ENCODE measurements at regions not wholly inside any gene's neighbourhood (a gene's known extent, or its start where the extent isn't known, plus 50 kb on each side); places are given as distances from the start of the nearest gene placed in this dataset.
"Not testable (repeated sequence)": the region's sequence is repeated elsewhere in the genome, so short reads cannot be mapped to it uniquely, and the experiment has no call there.

DNA sequence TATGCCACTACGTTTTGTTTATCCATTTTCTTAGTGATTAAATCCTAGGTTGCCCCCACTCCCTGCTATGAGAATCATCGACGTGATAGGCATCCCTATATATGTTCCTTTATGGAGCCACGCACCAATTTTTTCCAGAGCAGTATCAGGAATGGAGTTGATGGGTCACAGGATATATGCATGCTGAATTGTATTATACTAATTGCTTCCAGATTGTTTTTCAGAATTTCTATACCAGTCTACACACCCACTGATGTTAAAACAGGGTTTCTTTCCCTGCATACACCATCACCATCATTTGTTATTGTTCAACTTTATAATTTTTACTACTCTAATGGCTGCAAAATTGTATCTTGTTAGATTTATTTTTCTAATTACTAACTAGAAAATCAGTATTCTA is 100.1 kb upstream of the MRPS22 start:
- DNase-seq, result no peak

DNA sequence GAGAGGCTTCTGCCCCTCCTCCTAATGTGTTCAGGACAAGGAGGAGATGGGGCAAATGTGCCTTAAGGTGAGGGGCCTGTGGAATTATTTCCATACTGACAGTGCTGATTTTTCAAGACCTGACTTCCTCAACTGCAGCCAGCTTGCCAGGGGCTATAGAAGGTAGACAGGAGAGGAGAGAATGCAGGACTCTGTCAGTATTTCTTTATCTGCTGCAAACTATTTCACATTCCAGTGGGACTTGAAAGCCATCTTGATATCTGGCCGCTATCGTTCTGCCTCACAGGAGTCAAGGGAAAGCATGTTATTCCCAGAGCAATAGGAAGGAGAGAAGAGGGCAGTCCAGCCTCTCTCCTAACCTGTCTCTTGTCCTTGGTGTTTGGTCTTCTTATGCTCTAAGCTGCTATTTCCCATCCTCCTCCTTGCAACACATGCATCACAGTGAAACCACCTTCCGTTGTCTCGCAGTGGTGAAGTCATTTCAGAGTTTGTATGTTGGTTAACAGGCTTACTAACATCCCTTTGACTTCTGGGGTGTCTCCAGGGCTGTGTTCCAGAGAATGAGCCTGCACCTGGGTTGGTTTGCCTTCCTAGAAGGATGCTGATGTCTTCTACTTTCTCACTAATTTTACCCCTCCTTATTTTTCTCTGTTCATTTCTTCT is 95.1 kb upstream of the MRPS22 start:
- no peak for DNase-seq

DNA sequence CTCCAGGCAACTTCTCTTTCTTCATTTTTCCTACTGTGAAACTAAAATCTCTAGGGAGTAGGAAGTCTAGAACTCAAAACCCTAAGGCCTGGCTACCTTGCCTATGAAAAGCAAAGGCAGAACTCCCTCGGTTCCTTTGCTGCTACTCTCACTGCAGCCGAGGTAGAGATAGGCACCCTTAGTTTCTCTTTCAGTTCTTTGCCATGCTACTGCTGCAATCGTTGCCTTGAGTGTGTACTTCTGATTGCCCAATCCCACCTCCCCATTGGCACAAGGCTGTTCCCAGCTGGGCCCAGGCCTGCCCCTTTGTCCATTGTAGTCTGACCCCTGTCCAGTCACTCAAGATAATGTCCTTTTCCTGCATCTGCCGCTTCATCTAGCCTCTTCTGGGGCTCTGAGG is 92.3 kb upstream of the MRPS22 start:
- peak; percentile 8 to 26 for DNase-seq

DNA sequence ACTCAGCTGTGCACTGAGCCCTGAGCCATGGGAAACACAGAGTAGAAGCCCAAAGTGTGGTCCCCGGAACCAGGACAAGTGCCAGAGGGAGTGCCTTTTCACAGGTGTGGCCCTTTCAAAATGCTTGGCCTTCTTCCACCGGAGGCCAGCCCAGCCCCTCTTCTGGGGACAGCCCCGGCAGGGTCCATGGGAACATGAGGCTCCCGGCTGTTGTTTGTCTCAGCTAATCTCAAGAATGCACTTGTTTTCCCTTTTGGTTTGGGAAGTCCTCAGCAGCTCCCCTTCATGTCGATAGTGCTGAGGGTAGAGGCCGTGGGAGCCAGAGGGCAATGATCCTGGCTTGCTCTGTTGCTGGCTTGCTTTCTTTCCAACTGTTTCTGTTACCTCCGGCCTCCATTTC is 91.1 kb upstream of the MRPS22 start:
- no peak for DNase-seq

DNA sequence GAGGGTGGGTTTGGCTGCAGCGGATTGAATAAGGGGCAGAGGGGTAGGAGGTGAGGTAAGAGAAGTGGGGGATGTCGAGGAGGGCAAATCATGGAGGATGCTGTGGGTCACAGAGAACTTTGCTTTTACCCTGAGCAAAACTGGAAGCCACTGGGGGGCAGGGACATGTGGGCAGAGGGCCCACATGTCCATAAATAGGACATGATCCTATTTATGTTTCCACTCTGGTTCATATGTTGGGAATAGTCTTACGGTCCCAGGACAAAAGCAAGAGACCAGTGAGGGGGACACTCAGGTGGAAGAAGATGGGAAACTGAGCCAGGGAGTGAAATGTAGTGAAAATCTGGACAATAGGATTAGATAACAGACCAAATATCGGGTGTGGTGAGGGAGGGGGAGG is 85.5 kb upstream of the MRPS22 start:
- DNase-seq, result no peak

DNA sequence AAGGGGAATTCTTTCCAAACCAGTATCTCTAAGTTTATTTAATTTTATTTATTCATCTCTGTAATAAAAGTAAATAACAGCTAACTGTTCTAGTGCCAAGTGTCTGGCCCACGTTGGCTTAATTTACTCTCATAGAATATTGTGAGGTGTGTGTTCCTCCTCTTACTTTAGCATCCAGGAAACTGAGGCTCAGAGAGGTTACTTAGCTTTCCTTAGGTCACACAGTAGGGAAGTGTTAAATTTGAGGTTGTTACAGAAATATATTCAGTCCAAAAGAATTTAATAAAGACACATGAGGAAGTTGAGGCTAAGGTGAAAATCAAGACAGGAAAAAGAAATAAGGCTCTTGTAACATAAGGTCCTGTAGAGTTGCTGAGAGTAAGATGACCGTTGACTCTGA is 84.4 kb upstream of the MRPS22 start:
- DNase-seq, result no peak

DNA sequence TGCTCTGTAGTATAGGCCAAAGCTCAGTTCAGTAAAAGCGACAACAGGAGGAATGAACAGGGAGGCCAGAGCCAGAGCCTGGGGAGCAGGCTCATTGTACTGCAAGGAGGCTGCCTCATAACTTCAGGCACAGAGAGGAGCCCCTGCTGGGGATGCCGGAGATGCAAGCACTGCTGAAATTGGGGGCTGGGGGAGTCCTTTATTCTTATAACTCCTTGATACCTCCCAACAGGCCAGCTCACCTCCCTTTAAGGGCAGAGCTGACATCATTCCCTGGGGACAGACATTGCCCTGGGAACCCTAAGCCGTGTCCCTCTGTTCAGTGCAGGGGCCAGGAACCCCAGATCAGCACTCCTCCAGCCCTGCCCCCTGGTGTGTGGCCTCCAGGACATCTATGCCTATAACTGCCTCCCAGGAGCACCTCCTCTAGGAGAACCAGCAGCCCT is 83.8 kb upstream of the MRPS22 start:
- DNase-seq, result no peak

DNA sequence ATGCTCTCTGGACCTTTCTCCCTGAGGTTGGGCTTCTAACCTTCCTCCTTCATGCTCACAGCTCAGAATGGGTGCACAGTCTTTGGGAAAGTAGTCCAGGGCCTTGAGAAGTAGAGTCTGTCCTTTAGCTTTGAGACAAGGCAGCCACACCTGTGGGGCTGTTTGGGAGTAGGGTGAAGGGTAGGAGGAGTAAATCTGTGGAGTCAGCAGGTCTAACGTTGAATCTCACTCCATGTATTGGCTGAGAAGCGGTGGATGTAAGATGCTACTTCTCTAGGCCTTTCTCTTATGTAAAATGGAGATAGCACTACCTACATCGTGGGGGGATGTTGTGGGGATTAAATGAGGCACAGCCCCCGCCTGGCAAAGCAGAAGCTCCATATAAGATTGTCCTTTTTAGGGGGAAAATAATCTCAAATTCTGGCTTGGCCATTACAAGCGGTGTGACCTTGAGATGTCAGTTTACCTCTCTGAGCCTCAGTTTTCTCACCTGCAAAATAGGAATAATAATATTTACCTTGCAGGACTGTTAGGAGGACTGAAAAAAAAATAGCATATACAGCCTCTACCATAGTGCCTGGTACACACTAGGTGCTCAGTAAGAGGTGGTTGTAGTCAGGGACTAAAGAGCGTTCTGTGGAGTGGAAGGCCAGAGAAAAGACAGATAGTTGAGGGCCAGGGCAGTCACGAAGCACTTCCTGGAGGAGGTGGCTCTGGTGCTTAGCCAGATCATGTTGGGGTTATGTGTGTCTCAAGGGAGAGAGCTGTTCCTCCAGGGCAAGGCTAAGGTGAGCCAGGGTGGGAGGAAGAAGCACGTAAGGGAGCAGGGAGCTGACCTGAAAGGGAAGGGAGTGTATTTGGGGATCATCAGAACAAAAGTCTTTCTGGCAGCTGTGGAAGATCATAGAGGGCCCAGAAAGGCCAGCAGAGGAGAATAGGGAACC is 82.8 kb upstream of the MRPS22 start:
- DNase-seq, result no peak

DNA sequence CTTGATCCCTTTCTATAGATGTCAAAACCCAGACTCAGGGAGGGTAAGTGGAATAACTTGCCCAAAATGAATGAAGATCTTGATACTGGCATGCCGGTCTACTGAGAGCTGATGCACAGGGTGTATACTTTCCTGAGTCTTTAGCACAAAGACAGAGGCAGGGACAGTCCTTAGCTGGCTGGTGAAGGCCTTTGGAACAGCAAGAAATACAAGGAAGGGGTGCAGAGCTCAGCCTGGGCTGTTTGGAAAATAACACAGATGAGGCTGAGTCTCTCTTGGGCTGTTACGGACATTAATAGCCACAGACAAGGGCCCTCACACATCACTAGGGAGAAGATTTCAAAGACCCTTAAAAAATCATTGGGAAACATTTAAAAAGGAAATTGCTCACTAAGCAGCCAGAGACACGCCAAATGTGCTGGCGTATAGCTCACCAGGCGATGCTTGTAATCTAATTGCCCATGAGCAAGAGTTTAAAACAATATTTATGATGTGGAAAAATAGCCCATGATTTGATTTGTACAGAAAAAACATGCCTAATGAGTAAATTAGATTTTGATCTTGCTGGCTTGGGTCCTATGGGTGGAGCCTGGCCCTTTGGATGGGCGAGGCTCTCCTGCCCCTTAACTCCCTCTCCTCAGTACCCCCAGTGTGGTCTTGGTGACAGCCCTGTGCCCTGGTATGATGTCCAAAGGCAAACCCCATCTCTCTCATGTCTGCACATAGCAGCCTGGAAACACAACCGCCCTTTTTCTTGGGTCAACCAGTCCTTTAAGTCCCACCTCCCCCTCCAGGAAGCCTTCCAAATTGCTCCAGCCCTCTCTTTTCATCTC is 81.8 kb upstream of the MRPS22 start:
- no peak for DNase-seq

DNA sequence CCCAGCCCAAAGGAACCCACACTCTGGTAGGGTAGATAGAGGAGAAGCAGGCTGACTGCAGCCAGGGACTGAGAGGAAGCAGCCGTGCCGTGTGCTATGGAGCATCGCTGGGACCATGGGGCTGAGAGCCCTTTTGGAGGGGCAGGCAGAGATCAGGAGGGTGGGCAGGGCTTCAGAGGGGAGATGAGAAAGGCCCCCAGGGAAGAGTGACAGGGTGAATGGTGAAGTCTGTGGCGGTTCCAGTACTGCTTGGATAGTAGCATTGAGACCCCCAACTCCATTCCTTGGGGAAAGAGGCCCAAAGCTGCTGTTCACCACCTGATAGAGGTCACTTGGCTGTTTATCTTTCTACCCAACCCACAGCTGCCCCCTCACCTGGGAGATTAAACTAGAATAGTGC is 80.0 kb upstream of the MRPS22 start:
- no peak for DNase-seq

DNA sequence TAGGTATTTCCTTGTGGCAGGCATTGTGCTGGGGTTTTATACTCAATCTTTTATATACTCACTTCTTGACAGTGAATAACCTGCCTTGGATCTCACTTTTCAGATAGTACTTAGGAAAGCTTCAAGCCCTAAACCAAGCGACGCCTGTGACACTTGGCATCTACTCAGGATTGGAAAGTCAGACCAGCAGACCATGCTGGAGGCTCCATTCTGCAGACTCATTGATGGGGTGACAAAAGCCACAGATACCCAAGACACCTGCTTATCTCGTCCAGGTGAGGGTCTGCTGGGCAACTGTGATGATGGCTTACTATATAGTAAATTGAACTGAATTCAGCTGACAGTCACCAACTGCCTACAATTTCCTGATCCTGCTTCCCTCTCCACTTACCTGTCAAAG is 79.4 kb upstream of the MRPS22 start:
- no peak for DNase-seq

DNA sequence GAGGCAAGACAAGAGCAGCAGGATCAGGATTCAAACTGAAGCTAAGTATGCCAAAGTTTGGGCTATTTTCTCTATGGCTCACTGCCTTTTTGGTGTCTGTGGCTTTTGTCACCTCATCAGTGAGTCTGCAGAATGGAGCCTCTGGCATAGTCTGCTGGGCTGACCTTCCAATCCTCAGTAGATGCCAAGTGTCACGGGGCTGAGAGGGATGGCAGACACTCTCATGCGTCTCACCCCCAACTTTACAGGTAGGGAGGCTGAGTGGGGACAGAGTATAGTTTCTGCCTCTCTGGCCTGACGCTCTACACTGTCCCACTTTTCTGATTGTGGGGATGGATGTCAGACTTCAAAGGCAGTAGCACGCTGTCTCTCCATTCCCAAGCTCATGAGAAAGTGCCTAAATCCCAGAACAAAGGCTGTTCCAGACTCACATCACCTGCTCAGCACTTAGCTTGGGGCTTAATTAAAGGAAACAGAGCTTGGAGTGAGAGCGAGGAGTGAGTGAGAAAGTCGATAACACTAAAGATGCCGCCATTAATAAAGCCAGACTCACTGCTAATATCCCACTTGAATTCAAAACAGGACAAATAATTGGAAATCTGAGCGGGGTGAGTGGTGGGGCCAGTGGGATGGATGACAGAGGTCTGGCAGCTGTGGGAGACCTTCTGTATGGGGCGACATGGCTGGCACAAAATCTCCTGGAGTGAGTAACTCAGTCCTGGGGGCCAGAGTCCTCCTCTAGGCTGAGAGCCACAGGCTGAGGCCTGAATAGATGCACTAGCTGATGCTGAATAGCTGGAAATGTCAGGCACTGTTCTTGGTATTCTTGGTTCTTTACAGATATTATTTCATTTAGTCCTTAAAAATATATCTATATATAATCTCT is 78.4 kb upstream of the MRPS22 start:
- DNase-seq, result no peak

DNA sequence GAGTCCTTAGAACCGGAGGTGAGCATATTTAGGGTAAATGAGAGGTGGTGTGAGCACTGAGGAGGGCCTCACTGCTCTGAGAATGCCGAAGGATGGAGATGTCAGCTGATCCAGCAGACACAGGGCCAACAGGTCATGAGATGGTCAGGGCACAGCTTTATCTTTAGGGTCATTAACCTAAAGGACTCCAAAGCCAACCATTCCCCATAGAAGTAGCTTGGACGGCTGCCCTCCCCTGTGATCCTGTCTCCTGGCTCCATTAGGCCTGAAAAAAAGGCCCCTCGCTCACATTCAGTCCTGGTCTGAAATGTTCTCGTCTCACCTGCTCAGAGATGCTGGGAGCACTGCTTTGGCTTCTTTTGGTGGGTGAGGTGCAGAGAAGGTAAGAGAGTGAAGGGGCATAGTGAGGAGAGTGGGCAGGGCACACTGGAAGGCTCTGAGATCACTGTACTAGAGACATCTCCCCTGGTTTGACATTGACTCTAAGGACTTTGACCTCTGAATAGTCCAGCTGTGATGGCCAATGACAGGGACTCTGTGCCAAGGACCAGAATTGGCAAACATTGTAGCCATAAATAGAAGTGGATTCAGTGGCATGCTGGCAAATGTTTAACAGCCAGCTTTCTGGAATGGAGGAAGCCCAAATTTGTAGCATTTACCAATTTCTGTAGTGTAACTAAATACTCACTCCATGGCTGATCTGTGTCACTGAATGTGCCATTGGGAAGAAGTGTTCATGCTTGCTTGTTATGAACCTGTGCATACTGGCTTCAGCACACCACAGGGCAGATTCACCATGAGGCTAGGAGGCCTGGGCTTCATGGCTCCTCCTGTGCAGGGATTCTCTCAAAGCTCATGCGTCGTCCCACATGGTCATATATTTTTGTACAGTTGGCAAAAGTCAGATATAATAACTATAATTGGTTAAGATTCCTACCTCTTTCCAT is 76.2 kb upstream of the MRPS22 start:
- no peak for DNase-seq

DNA sequence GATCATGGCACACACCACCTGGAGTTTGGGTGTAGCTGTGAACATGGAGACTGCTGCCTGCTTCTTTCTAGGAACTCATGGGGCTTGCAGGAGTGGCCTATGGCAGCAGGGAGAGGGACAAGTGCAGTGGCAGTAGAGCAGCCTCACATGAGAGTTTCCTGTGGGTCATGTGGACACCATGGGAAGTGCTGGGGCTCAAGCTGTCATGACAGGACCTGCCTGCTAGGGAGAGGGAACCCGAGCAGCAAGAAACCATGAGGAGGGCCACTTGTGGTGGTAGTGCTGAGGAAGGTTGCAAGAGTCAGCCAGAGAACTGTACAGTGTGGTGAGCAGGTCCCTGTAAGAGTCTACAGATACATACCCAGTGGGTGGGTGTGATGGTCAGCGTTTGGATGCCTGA is 73.8 kb upstream of the MRPS22 start:
- DNase-seq, result no peak

DNA sequence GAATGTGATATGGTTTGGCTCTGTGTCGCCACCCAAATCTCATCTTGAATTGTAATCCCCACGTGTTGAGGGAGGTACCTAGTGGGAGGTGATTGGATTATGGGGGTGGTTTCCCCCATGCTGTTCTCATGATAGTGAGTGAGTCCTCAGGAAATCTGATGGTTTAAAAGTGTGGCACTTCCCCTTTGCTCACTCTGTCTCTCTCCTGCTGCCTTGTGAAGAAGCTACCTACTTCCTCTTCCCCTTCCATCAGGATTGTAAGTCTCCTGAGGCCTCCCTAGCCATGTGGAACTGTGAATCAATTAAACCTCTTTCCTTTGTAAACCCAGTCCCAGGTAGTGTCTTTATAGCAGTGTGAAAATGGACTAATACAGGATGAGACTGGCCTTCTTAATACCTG is 73.2 kb upstream of the MRPS22 start:
- not testable (repeated sequence) for DNase-seq

DNA sequence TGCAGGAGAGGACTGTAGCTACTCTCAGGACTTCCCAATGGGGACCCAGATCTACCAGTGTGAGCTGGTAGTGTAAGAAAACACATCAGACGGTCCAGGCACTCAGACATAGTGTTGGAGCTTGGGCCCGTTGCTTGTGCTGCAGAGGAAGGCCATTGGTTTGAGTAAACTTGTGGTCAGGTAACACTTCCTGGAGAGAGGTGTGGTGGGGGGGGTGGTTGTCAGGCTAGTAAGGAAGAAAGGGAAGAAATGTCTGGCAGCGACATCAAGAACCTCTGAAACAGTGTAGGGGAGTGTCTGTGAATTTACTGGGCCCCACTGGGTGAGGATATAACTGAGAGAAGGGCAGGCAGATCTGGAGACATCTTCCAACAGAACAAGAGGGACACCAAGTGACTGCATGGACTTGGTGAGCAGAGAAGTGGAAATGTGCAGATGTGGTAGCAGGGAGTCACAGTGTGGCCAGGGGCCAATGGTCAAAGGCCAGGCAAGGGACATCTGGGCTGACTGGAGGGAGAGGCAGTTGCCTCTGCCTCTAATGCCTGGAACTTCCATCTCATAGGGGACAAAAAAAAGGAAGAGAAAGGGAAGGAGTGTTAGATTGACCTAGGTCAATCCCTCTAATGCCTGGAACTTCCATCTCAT is 63.7 kb upstream of the MRPS22 start:
- no peak for DNase-seq

DNA sequence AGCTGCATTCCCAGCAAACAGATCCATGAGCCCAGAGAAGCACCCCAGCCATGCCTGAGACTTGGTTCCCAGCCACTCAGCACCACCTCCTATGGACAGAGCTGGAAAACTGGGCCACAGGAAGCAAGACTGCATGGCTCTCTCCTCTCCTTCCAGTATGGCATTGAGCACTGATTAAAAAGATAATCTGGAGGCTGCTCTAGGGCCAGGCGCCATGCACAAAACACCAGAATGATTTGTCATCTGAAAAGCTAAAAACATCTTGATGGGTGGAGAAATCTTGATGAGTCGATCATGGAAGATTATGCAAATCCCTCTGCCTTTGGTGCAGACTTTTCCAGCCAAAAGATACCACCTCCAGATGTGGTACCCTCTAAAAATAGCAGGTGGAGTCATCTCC is 62.7 kb upstream of the MRPS22 start:
- DNase-seq, result no peak

DNA sequence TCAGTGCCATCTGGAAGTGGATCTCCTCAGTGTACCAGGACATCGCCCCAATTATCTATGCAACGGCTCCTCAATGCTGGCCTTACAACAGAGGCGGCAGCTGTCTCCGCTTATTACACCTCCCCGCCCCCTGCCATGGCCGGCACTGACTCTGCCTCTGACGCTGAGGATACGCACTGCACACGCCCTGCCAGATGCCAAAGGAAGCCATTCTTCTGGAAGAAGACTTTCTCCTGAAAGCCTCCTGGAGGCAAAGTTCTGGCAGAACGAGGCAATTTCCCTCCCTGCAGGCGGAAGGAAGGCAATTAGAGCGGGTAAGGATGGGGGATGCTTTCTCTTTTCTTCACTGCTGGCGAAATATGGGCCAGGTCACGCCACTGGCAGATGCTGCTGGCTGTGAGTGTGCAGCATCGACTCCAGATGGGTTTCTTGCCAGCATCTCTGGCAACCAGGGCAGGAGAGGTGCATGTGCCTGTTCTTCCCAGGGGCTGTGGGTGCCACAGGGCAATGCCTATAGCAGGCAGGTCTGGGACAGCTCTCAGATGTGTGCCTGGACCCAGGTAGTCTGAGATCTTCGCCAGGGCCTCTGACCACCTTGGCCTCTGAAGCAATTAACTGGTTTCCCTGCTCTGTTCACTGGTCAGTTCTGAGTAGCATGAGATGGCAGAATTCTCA is 62.2 kb upstream of the MRPS22 start:
- no peak for DNase-seq

DNA sequence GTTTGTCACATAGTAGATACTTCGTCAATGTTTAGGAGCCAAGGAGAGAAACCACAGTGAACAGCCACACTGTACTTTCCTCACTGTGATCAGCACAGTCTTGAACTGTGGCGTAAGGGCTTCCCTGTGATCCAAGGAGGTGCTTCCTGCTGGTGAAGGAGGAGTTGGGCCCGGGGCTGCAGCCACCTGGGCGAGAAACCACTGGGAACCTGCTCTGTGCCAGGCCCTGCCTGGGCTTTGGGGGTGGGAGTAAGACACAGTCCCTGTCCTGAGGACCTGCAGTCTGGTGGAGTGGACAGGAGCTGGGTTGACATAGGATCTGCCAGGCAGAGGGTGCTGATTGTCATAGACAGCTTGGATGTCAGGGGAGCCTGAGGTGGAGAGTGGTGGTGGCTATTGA is 60.5 kb upstream of the MRPS22 start:
- DNase-seq, result no peak

DNA sequence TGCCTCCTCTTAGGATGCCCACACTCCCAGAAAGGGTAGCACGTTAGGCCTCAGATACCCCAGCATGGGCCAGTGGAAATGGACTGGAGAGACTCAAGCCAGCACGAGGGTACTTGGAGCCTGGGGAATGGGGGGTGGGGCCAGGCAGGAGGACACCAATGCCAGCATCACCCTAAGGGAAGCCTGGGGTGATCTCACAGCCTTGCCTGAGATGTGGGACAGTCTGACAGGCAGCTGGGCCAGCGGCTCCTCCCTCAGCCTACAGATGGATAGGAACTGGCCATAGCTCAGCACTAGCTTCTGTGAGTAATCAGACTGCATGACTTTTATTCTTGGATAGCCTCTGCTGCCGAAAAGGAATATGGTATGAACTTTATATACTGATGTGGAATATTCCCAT is 59.6 kb upstream of the MRPS22 start:
- no peak for DNase-seq
